SH-SY5Y (cell line): ENCODE measurements at regions not wholly inside any gene's neighbourhood (a gene's known extent, or its start where the extent isn't known, plus 50 kb on each side); places are given as distances from the start of the nearest gene placed in this dataset.

ENCODE experiments used
- GATA2 ChIP-seq: IDR thresholded peaks from 2 replicates; pipeline ENCODE4 v1.6.1; 2011; ENCODE audit warnings: mild to moderate bottlenecking, low read depth, low read length
- GATA3 ChIP-seq: IDR thresholded peaks from 2 replicates; pipeline ENCODE4 v1.6.1; 2011; ENCODE audit warnings: low read depth, mild to moderate bottlenecking, low read length, moderate library complexity

DNA sequence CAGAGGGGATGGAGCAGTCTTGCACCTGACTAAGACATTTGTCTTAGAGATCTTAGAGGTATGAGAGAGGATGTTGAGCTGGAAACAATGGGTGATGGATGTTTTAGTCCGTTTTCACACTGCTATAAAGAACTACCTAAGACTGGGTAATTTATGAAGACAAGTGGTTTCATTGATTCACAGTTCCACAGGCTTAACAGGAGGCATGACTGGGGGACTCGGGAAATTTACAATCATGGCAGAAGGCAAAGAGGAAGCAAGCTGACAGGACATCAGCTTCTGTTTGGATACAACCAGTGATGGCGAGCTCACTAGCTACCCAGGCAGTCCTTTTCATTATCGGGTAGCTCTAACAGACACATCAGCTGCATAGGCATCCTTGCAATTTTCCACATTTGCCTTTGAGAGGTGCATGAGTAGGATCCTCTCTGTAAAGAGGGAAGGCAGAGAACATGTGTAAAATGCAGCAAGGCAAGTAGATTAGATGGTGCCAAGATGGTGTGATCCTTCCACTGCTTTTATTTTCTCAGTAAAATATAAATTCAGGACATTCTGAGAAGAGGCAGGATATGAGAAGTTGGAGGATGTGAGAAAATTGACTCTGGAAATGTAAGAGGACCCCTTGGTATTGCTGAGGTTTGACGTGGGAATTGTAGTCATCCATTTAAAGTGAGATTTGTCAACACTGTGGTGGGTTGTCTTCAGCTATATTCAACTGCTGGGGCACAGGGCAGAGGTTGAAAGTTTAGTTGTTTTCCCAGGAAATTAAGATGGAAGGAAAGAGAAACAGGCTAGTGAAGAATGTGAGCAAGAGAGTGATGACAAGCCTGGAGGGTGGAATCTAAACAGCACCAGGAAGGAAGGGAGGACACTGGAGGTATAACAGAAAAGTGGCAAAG, 1140.0 kb upstream of the AUTS2 start:
- TF ChIP-seq GATA2 (no peak), GATA3 (no peak)

- TF ChIP-seq GATA2, result no peak
- TF ChIP-seq GATA3, result no peak
Observed at GRCh38 chr7:68461430-68461829, 1136.8 kb upstream of the AUTS2 start.

DNA sequence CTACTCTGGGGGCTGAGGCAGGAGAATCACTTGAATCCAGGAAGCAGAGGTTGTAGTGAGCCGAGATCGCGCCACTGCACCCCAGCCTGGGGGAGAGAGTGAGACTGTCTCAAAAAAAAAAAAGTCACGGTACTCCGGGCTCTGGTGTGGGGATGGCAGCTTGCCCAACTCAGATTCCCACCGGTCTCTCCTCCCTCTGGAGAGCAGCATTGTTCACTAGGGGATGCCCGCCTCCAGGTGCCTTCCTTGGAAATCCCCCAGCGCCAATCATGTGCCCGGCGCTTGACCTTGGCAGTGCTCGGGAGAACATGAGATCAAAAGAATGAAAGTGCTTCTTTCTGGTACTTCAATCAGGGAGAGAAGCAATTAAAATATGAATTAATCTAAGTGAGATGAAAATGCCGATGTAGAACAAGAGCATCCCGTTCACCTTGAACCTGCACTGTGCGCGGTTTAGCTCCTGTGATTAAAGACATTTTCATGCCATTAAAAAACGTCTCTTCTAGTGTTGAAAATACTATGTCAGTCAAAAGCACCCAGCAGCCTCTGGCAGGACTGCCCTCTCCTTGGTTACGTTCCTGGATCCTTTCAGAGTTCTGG, 1127.3 kb upstream of the AUTS2 start:
- TF ChIP-seq GATA2 (no peak), GATA3 (no peak)

GRCh38 chr7:68472688-68473087, 1125.6 kb upstream of the AUTS2 start:
- no peak for TF ChIP-seq GATA3

- TF ChIP-seq GATA2 (no peak), GATA3 (no peak)
Observed at GRCh38 chr7:68474661-68475216, 1123.5 kb upstream of the AUTS2 start.

GRCh38 chr7:68476966-68477365, 1121.3 kb upstream of the AUTS2 start:
- TF ChIP-seq GATA3, result no peak
- TF ChIP-seq GATA2, result no peak

- TF ChIP-seq GATA3, result no peak
- TF ChIP-seq GATA2, result no peak
Observed at GRCh38 chr7:68478326-68478725, 1119.9 kb upstream of the AUTS2 start.

DNA sequence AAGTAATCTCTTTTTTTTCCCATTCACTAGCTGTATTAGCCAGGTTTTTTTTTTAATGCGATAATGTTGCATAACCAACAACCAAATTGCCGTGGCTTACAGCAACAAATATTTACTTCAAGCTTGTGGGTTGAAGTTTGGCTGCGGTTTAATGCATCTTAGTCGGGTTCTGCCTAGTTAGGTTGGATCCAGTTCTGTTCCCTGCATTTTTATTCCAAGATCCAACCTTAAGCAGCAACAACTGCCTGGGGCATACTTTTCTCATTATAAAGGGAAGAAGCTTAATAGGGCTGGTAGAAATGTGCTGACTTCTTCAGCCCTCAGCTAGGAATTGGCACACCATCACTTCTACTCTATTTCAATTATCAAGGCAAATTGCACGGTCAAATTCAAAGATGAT, 1115.5 kb upstream of the AUTS2 start:
- TF ChIP-seq GATA3, result no peak
- TF ChIP-seq GATA2, result no peak

- TF ChIP-seq GATA2 (no peak), GATA3 (no peak)
Observed at GRCh38 chr7:68484731-68485130, 1113.5 kb upstream of the AUTS2 start.

DNA sequence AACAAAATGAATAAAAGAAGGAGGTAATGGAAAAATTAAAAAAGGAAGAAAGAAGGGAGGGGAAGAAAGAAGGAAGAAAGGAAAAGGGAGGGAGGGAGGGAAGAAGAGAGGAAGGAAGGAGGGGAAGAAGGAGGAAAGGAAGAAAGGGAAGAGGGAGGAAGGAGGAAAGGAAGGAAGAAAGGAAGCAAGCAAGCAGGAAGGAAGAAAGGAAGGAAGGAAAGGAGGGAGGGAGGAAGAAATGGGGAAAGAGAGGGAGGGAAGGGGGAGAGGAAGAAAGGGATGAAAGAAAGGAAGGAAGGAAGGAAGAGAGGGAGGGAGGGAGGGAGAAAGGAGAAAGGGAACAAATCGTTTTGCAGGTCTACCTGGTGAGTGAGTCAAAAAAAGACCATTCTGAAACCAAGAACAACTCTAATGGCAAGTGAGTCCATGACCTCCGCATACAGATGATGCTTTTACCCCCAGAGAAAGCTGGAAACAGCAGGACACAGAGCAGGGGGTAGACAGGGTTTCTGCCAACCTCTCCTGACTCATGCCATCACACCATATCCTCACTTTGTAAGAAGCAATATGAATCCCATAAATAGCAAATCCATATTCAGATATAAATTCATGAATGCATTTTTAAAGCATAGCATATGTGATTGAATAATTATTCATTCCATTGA, 1112.9 kb upstream of the AUTS2 start:
- TF ChIP-seq GATA3, result no peak
- no peak for TF ChIP-seq GATA2

- peak; percentile 56 for TF ChIP-seq GATA2
- no peak for TF ChIP-seq GATA3
Observed at GRCh38 chr7:68488341-68489060, 1109.8 kb upstream of the AUTS2 start.

DNA sequence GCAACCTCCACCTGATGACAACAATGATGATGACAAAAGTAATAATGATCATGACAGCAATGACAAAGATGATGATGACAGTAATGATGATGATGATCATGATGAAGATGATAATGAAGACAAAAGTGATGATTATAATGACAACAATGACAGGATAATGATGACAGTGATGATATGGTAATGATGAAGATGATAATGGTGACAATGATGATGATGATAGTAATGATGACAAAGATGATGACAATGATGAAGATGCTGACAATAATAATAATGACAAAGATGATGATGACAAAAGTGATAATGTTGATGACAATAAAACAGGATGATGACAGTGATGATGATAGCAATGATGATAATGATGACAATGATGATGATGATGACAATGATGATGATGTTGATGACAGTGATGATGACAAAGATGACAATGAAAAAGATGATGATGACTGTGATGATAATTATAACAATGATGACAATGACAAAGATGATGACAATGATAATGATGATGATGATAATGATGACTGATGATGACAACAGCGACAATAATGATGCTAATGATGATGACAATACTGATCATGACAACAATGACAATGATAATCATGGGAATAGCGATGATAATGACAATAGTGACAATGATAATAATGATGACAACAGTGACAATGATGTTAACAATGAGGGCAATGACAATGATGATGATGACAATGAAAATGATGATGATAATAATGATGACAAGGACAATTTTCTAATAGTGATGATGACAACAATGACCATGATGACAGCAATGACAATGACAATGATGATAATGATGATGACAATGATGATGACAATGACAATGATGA, 1106.5 kb upstream of the AUTS2 start:
- TF ChIP-seq GATA3 (no peak), GATA2 (no peak)

DNA sequence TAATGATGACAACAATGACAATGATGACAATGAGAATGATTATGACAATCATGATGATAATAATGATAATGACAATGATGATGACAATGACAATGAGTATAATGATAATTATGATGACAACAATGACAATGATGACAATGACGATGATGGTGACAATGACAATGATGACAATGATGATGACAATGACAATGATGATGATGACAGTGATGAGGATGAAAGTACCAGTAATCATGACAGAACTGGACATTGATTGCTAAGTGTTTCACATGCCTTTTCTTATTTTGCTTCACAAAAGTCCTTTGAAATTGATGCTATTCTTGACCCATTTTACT, 1106.0 kb upstream of the AUTS2 start:
- TF ChIP-seq GATA2 (no peak), GATA3 (no peak)

- TF ChIP-seq GATA2, result no peak
Observed at GRCh38 chr7:68503400-68503799, 1094.9 kb upstream of the AUTS2 start.
